HCT116 (cell line): ENCODE measurements at regions not wholly inside any gene's neighbourhood (a gene's known extent, or its start where the extent isn't known, plus 50 kb on each side); places are given as distances from the start of the nearest gene placed in this dataset.

Source experiments
- ATAC-seq: fragments of 200-7000 bp; cut with Tn5 transposase; 2 replicates; pipeline ENCODE4 v1.9.1; 2020; ENCODE audit warnings: mild to moderate bottlenecking, moderate library complexity
- BruUV-seq: library from RNA; stranded (reverse); fragments of 400-500 nt; replicated peaks from 2 replicates; lab custom pipeline; 2021; lab: Mats Ljungman, UMichigan
- CTCF ChIA-PET: fragments of 300-600 bp; sonication (Branson Sonifier 250); formaldehyde crosslinking; loops from one replicate; lab custom pipeline; 2021; ENCODE audit warnings: antibody characterized with exemption; lab: Charles Lee
- POLR2A ChIA-PET: fragments of 300-600, 350-600 bp; sonication (Branson Sonifier 250); formaldehyde crosslinking; loops from one replicate; lab custom pipeline; 2021; ENCODE audit warnings: antibody characterized with exemption; lab: Charles Lee
- RAD21 ChIA-PET, 2 experiments: fragments of 300-600 bp; sonication (Branson Sonifier 250); formaldehyde crosslinking; loops; one replicate each; lab custom pipeline; 2023; ENCODE audit warnings: low total read pairs in 2 of 2; ENCODE audit not compliant: uncharacterized antibody in 2 of 2, unreplicated experiment in 2 of 2, low non-redundant PET in 1 of 2; lab: Charles Lee
- DNase-seq: peaks from one replicate; pipeline ENCODE4 v3.0.0-alpha.2; 2010; ENCODE audit warnings: low read depth, low spot score
- H2AFZ ChIP-seq: fragments of 200-600 bp; shearing (Covaris generic), sonication (generic); 2 replicates; pipeline ENCODE4 v1.6.1; 2017; ENCODE audit warnings: low read depth, mixed run types, mixed read lengths, antibody characterized with exemption, low read length; ENCODE audit not compliant: poor library complexity, severe bottlenecking
- H3K27ac ChIP-seq: 2 replicates; pipeline ENCODE4 v1.5.1; 2012; ENCODE audit warnings: low read depth, low read length
- H3K27me3 ChIP-seq: fragments of 200-600 bp; sonication (generic); 2 replicates; pipeline ENCODE4 v1.6.1; 2016; ENCODE audit warnings: mixed run types, low read length, mixed read lengths; ENCODE audit not compliant: insufficient read depth
- H3K36me3 ChIP-seq, 2 experiments: fragments of 200-500 bp in 1 of 2; fragments of 200-600 bp in 1 of 2; sonication (Bioruptor generic) in 1 of 2; sonication (generic) in 1 of 2; 2 replicates each; pipeline versions ENCODE4 v1.5.1 to v1.6.1; 2014 to 2016; ENCODE audit warnings: low read length in 2 of 2, inconsistent platforms in 1 of 2, mixed read lengths in 1 of 2, mixed run types in 1 of 2; ENCODE audit not compliant: insufficient read depth in 2 of 2, control insufficient read depth in 1 of 2
- H3K4me1 ChIP-seq, 2 experiments: fragments of 200-600 bp in 1 of 2; sonication (generic) in 1 of 2; 2 replicates each; pipeline versions ENCODE4 v1.5.1 to v1.6.1; 2012 to 2017; ENCODE audit warnings: low read length in 2 of 2, inconsistent platforms in 1 of 2, mild to moderate bottlenecking in 1 of 2, mixed read lengths in 1 of 2, mixed run types in 1 of 2, moderate library complexity in 1 of 2; ENCODE audit not compliant: insufficient read depth in 2 of 2, control insufficient read depth in 1 of 2
- H3K4me2 ChIP-seq: fragments of 200-600 bp; sonication (generic); 2 replicates; pipeline ENCODE4 v1.6.1; 2017; ENCODE audit warnings: mixed run types, low read length, mixed read lengths
- H3K4me3 ChIP-seq, 2 experiments: fragments of 200-600 bp in 1 of 2; sonication (generic) in 1 of 2; replicated peaks in 1 of 2; 2 replicates each; pipeline ENCODE4 v1.5.1; 2011 to 2016; ENCODE audit warnings: low read length in 2 of 2, control low read depth in 1 of 2, low read depth in 1 of 2, mild to moderate bottlenecking in 1 of 2, mixed read lengths in 1 of 2, mixed run types in 1 of 2
- H3K79me2 ChIP-seq: fragments of 200-600 bp; sonication (generic); 2 replicates; pipeline ENCODE4 v1.6.1; 2017; ENCODE audit warnings: mild to moderate bottlenecking, mixed run types, low read length, moderate library complexity, mixed read lengths; ENCODE audit not compliant: insufficient read depth
- H3K9ac ChIP-seq: fragments of 200-600 bp; sonication (generic); 2 replicates; pipeline ENCODE4 v1.6.1; 2016; ENCODE audit warnings: low read length, mixed read lengths
- H3K9me2 ChIP-seq: fragments of 200-600 bp; sonication (generic), shearing (Covaris generic); 2 replicates; pipeline ENCODE4 v1.6.1; 2017; ENCODE audit warnings: mixed run types, mild to moderate bottlenecking, moderate library complexity; ENCODE audit not compliant: insufficient read depth
- H3K9me3 ChIP-seq, 2 experiments: fragments of 200-500 bp in 1 of 2; fragments of 200-600 bp in 1 of 2; sonication (Bioruptor generic) in 1 of 2; sonication (generic) in 1 of 2; 2 replicates each; pipeline ENCODE4 v1.6.1; 2014 to 2017; ENCODE audit warnings: low read length in 2 of 2, mixed read lengths in 2 of 2, inconsistent platforms in 1 of 2, low read depth in 1 of 2, mild to moderate bottlenecking in 1 of 2, mixed run types in 1 of 2, moderate library complexity in 1 of 2; ENCODE audit not compliant: control insufficient read depth in 1 of 2, insufficient read depth in 1 of 2
- H4K20me1 ChIP-seq: fragments of 200-600 bp; sonication (generic), shearing (Covaris generic); 2 replicates; pipeline ENCODE4 v1.6.1; 2017; ENCODE audit warnings: mixed run types, mild to moderate bottlenecking, moderate library complexity; ENCODE audit not compliant: insufficient read depth
- CEBPB ChIP-seq: IDR thresholded peaks from 2 replicates; pipeline ENCODE4 v1.6.1; 2012; ENCODE audit warnings: low read depth
- EGR1 ChIP-seq: IDR thresholded peaks from 2 replicates; pipeline ENCODE4 v1.6.1; 2012; ENCODE audit warnings: low read depth
- ELF1 ChIP-seq: IDR thresholded peaks from 2 replicates; pipeline ENCODE4 v1.6.1; 2012; ENCODE audit warnings: low read depth, borderline replicate concordance
- EZH2 ChIP-seq: fragments of 200-600 bp; sonication (generic); IDR thresholded peaks from 2 replicates; pipeline ENCODE4 v1.6.1; 2017; ENCODE audit warnings: antibody characterized with exemption, mixed run types
- EZH2phosphoT487 ChIP-seq: fragments of 200-600 bp; IDR thresholded peaks from 2 replicates; pipeline ENCODE4 v1.6.1; 2018; ENCODE audit warnings: antibody characterized with exemption, borderline replicate concordance
- FOSL1 ChIP-seq: IDR thresholded peaks from 2 replicates; pipeline ENCODE4 v1.6.1; 2012; ENCODE audit warnings: low read depth
- RAD21 ChIP-seq: IDR thresholded peaks from 2 replicates; pipeline ENCODE4 v1.6.1; 2012; ENCODE audit warnings: low read depth, mild to moderate bottlenecking
- SP1 ChIP-seq: IDR thresholded peaks from 2 replicates; pipeline ENCODE4 v1.6.1; 2012; ENCODE audit warnings: low read depth
- SRF ChIP-seq: IDR thresholded peaks from 2 replicates; pipeline ENCODE4 v1.6.1; 2012; ENCODE audit warnings: low read depth
- TCF7L2 ChIP-seq: IDR thresholded peaks from 2 replicates; pipeline ENCODE4 v1.7.0; 2011; ENCODE audit warnings: borderline replicate concordance, inconsistent platforms; ENCODE audit not compliant: insufficient read depth, insufficient read length; ENCODE audit errors: extremely low read depth
- YY1 ChIP-seq: IDR thresholded peaks from 2 replicates; pipeline ENCODE4 v1.6.1; 2011; ENCODE audit warnings: low read length, low read depth, moderate library complexity, mild to moderate bottlenecking; ENCODE audit not compliant: insufficient replicate concordance; ENCODE audit errors: extremely low read depth
- intact Hi-C: fragments of 100-400 bp; cut with micrococcal nuclease; formaldehyde crosslinking; loops from 2 replicates; pipeline ENCODE4 v1.10.0; 2022
- TF ChIP-seq, protein P1 (sequence below): IDR thresholded peaks from 2 replicates; pipeline ENCODE4 v1.6.1; 2012
- TF ChIP-seq, protein P2 (sequence below): IDR thresholded peaks from 2 replicates; pipeline ENCODE4 v1.6.1; 2011; ENCODE audit warnings: mild to moderate bottlenecking, low read length, moderate library complexity; ENCODE audit not compliant: insufficient replicate concordance; ENCODE audit errors: extremely low read depth

DNA sequence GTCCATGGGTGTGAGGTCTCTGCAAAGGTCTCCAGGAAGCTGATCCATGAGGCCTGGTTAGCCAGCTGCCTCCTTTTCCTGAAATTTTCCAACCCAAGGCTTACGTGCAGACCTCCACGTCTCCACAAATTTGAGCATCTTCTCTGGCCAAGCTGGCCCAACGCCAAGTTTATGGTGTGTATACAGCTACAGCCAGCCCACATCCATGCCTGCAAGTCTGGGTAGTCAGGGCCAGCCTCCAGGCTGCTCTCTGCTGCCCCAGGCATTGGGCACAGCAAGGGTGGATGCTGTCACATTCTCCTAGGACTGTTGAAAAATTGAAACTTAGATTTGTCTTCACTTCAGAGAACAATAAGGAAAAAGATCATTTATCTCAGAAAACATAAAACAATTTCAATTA is 525.5 kb upstream of the CHAC2 start:
- no TSS peak for BruUV-seq
- no peak for ATAC-seq
- CTCF ChIA-PET: no interaction called here

DNA sequence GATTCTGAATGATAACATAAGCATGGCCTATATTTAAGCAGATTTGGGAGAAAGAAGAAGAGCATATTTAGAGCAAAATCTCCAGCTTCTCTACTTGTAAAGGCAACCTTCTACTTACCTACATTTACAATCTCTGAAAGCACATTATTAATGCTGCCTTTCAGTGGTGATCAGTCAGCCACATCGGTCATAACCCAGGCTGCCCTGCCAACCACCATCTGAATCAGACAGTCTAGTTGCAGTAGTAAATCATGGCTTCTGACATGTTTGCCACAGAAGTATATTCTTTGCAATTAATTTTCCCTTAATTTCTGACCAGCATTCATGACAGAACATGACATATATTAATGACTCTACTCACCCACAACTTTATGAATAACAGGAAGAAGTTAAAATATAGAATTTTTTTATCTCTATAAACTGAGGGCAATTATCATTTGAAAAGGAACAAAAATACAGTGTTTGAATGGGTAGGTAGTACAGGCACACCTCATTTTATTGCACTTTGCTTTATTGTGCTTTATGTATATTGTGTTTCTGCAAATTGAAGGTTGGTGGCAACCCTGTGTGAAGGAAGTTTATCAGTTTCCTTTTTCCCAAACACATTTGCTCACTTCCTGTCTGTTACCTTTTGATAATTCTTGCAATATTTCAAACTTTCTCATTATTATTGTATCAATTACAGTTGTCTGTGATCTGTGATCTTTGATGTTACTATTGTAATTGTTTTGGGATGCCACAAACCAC is 531.6 kb upstream of the CHAC2 start:
- H4K20me1 ChIP-seq: no peaks in the 10 kb centered on the region
- H3K9ac ChIP-seq: no peak overlapping the region
- ChIA-PET RAD21 (no interaction called here), CTCF (no interaction called here), POLR2A (no interaction called here)
- peaks cover 4% of the 10 kb centered on the region; the same call in 1 of the 2 replicates for H3K9me2 ChIP-seq
- ATAC-seq (no peak), DNase-seq (no peak)
- no peaks in the 10 kb centered on the region for H3K79me2 ChIP-seq
- H3K27ac ChIP-seq: no peak overlapping the region
- no TSS peak for BruUV-seq
- H3K4me2 ChIP-seq: no peak overlapping the region
- intact Hi-C loops: no loop called here
- no peak overlapping the region for H3K4me3 ChIP-seq
- TF ChIP-seq, protein P1, sequence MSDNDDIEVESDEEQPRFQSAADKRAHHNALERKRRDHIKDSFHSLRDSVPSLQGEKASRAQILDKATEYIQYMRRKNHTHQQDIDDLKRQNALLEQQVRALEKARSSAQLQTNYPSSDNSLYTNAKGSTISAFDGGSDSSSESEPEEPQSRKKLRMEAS: no peak
- TF ChIP-seq ELF1 (no peak), RAD21 (no peak), CEBPB (no peak), SRF (no peak), SP1 (no peak), EZH2phosphoT487 (no peak), EGR1 (no peak), TCF7L2 (no peak), EZH2 (no peak), YY1 (no peak)
- TF ChIP-seq, protein P2, sequence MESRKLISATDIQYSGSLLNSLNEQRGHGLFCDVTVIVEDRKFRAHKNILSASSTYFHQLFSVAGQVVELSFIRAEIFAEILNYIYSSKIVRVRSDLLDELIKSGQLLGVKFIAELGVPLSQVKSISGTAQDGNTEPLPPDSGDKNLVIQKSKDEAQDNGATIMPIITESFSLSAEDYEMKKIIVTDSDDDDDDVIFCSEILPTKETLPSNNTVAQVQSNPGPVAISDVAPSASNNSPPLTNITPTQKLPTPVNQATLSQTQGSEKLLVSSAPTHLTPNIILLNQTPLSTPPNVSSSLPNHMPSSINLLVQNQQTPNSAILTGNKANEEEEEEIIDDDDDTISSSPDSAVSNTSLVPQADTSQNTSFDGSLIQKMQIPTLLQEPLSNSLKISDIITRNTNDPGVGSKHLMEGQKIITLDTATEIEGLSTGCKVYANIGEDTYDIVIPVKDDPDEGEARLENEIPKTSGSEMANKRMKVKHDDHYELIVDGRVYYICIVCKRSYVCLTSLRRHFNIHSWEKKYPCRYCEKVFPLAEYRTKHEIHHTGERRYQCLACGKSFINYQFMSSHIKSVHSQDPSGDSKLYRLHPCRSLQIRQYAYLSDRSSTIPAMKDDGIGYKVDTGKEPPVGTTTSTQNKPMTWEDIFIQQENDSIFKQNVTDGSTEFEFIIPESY: no peak
- no peaks in the 10 kb centered on the region for H3K27me3 ChIP-seq
- no peaks in the 10 kb centered on the region for H3K9me3 ChIP-seq
- H3K36me3 ChIP-seq: no peaks in the 10 kb centered on the region
- H3K4me1 ChIP-seq: no peaks in the 10 kb centered on the region
- H2AFZ ChIP-seq: no peak overlapping the region

More for the DNA sequence above, 525.5 kb upstream of the CHAC2 start:
- H2AFZ ChIP-seq: no peak overlapping the region
- H3K79me2 ChIP-seq: no peaks in the 10 kb centered on the region
- no peaks in the 10 kb centered on the region for H3K9me3 ChIP-seq
- POLR2A ChIA-PET: no interaction called here
- TF ChIP-seq SP1: no peak
- TF ChIP-seq TCF7L2: no peak
- no peak for TF ChIP-seq FOSL1
- TF ChIP-seq, protein P1: no peak
- no peak for TF ChIP-seq EGR1
- TF ChIP-seq, all 23 proteins: peak for 0
- Histone ChIP-seq H3K36me3 (no peaks in the 10 kb centered on the region), H3K27me3 (no peaks in the 10 kb centered on the region), H3K27ac (no peak overlapping the region), H3K9me2 (peaks cover 4% of the 10 kb centered on the region; the same call in 1 of the 2 replicates), H3K4me1 (no peaks in the 10 kb centered on the region), H3K9ac (no peak overlapping the region), H3K4me3 (no peak overlapping the region), H3K4me2 (no peak overlapping the region), H4K20me1 (no peaks in the 10 kb centered on the region)
- intact Hi-C loops: no loop called here
- DNase-seq: no peak
- RAD21 ChIA-PET: no interaction called here
